Activated CD8-positive, alpha-beta memory T cell treated with anti-CD3 and anti-CD28 coated beads, Interleukin-2, amount 10 ng/mL, durations not matched to agents 7 days and 5 days (primary cell): ENCODE measurements at regions not wholly inside any gene's neighbourhood (a gene's known extent, or its start where the extent isn't known, plus 50 kb on each side); places are given as distances from the start of the nearest gene placed in this dataset.

Experiments used
- ATAC-seq: fragments of 150-1000 bp; cut with Tn5 transposase; one replicate; pipeline ENCODE4 v1.10.0; 2021; ENCODE audit warnings: moderate library complexity
- CTCF ChIA-PET: fragments of 350-600 bp; sonication (Branson Sonifier 250); formaldehyde crosslinking; loops from one replicate; lab custom pipeline; 2021; ENCODE audit warnings: antibody characterized with exemption; lab: Charles Lee
- DNase-seq: peaks from one replicate; pipeline ENCODE4 v3.0.0-alpha.2; 2020
- H3K27ac Mint-ChIP-seq: one replicate; pipeline ENCODE4 v1.8.0; 2021; ENCODE audit warnings: mild to moderate bottlenecking, mixed read lengths
- H3K27me3 Mint-ChIP-seq: one replicate; pipeline ENCODE4 v1.8.0; 2021; ENCODE audit warnings: mixed read lengths
- H3K36me3 Mint-ChIP-seq: one replicate; pipeline ENCODE4 v1.8.0; 2021; ENCODE audit warnings: mild to moderate bottlenecking, mixed read lengths
- H3K4me1 Mint-ChIP-seq: one replicate; pipeline ENCODE4 v1.8.0; 2021; ENCODE audit warnings: mixed read lengths
- H3K4me3 Mint-ChIP-seq: one replicate; pipeline ENCODE4 v1.8.0; 2021; ENCODE audit warnings: mild to moderate bottlenecking, moderate library complexity, mixed read lengths
- H3K9me3 Mint-ChIP-seq: one replicate; pipeline ENCODE4 v1.8.0; 2022; ENCODE audit warnings: low read depth, mixed read lengths

DNA sequence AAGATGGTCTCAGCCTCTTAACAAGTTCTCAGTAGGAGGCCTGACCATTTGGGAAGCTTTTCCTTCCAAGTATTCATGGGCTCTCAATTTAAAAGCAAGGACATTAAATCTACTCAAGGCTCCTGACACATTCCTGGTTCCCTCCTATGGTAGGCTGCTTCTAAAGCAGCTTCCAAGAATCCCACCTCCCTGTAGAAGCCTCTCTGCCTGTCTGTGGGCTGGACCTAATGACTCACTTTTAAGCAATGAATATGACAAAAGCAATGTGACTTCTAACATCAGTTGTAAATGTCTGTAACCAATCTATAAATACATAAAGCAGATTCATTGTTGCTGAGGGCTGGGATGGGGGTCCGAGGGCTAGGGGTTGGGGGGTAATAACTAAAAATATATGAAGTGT lies 99.5 kb upstream of the FAM9B start:
- Mint-ChIP-seq H3K9me3 (peaks cover 3% of the 10 kb centered on the region), H3K4me3 (no peak overlapping the region), H3K27ac (no peak overlapping the region), H3K36me3 (peaks cover 3% of the 10 kb centered on the region), H3K27me3 (no peaks in the 10 kb centered on the region), H3K4me1 (no peaks in the 10 kb centered on the region)
- ATAC-seq (no peak), DNase-seq (no peak)
- CTCF ChIA-PET, result no interaction called here

GRCh38 chrX:9134366-9134765 lies 100.4 kb upstream of the FAM9B start:
- Mint-ChIP-seq H3K27me3 (no peaks in the 10 kb centered on the region), H3K4me3 (no peak overlapping the region), H3K27ac (no peak overlapping the region), H3K4me1 (no peaks in the 10 kb centered on the region), H3K36me3 (peaks cover 3% of the 10 kb centered on the region), H3K9me3 (peaks cover 3% of the 10 kb centered on the region)
- ATAC-seq, result no peak
- CTCF ChIA-PET, result no interaction called here
- DNase-seq, result no peak

- ATAC-seq, result no peak
- H3K27ac Mint-ChIP-seq, result no peak overlapping the region
- no peak for DNase-seq
- CTCF ChIA-PET, result no interaction called here
- H3K4me1 Mint-ChIP-seq, result no peaks in the 10 kb centered on the region
- no peaks in the 10 kb centered on the region for H3K27me3 Mint-ChIP-seq
- H3K36me3 Mint-ChIP-seq, result peaks cover 3% of the 10 kb centered on the region
- H3K9me3 Mint-ChIP-seq, result peaks cover 3% of the 10 kb centered on the region
- H3K4me3 Mint-ChIP-seq, result no peak overlapping the region
Measured at GRCh38 chrX:9135901-9136510, 102.1 kb upstream of the FAM9B start.

GRCh38 chrX:9137152-9137551 lies 103.2 kb upstream of the FAM9B start:
- no peak for ATAC-seq
- Mint-ChIP-seq H3K27me3 (no peaks in the 10 kb centered on the region), H3K4me3 (no peak overlapping the region), H3K27ac (no peak overlapping the region), H3K36me3 (peaks cover 3% of the 10 kb centered on the region), H3K4me1 (no peaks in the 10 kb centered on the region), H3K9me3 (peaks cover 3% of the 10 kb centered on the region)
- no peak for DNase-seq
- CTCF ChIA-PET, result no interaction called here

GRCh38 chrX:9141496-9141895 lies 107.6 kb upstream of the FAM9B start:
- Mint-ChIP-seq H3K27ac (no peak overlapping the region), H3K4me3 (no peak overlapping the region), H3K36me3 (no peaks in the 10 kb centered on the region), H3K9me3 (no peaks in the 10 kb centered on the region), H3K27me3 (peaks cover 2% of the 10 kb centered on the region), H3K4me1 (no peaks in the 10 kb centered on the region)
- CTCF ChIA-PET, result no interaction called here
- DNase-seq (no peak), ATAC-seq (no peak)

DNA sequence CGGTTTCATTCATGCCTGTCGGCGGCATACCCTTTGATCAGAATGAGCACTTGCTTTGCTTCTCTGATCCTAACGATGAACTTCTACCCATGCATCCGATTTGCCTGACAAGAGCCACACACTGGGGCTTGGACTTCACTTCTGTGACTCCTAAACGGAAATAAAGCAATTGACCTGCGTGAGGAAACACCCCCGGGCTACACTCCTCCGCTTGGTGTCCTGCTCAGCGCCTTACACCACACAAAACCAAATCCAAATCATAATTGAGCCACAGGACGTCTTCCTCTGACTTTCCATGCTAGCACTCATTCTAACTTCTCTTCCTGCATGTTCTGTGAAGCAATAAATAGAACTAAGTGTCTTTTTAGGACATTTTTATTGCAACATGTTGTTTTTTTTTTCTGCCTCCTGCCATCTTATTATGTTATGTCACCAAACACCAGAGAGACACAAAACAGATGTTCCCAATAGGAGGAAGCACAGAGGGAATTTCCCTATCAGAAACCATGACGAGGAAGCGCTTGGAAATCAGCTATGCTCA lies 110.8 kb upstream of the FAM9B start:
- Mint-ChIP-seq H3K36me3 (no peaks in the 10 kb centered on the region), H3K4me3 (no peak overlapping the region), H3K27me3 (peaks cover 3% of the 10 kb centered on the region), H3K4me1 (no peaks in the 10 kb centered on the region), H3K27ac (no peak overlapping the region), H3K9me3 (no peaks in the 10 kb centered on the region)
- ATAC-seq, result no peak
- DNase-seq, result no peak
- CTCF ChIA-PET, result no interaction called here

DNA sequence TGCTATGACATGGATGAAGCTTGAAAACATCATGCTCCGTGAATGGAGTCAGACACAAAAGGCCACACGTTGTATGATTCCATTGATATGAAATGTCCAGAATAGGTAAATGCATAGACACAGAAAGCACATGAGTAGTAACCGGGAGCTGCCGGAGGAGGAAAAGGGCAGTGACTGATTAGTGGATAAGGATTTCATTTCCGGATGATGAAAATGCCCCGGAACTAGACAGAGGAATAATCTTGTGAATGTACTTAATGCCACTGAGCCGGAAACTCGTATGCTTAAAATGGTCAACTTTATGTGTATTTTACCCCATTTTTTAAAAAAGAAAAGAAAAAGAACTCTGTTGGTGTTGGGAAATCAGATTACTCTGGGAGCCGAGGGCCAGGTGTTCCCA lies 112.7 kb upstream of the FAM9B start:
- Mint-ChIP-seq H3K4me1 (no peaks in the 10 kb centered on the region), H3K9me3 (no peaks in the 10 kb centered on the region), H3K27ac (no peak overlapping the region), H3K4me3 (no peak overlapping the region), H3K27me3 (peaks cover 3% of the 10 kb centered on the region), H3K36me3 (peaks cover under 1% of the 10 kb centered on the region)
- CTCF ChIA-PET, result no interaction called here
- DNase-seq, result no peak
- ATAC-seq, result no peak

GRCh38 chrX:9147086-9147485 lies 113.2 kb upstream of the FAM9B start:
- no peak for ATAC-seq
- Mint-ChIP-seq H3K4me1 (no peaks in the 10 kb centered on the region), H3K27ac (no peak overlapping the region), H3K9me3 (no peaks in the 10 kb centered on the region), H3K36me3 (peaks cover 3% of the 10 kb centered on the region), H3K4me3 (no peak overlapping the region), H3K27me3 (peaks cover 3% of the 10 kb centered on the region)
- no peak for DNase-seq
- CTCF ChIA-PET, result no interaction called here

- DNase-seq, result no peak
- H3K27ac Mint-ChIP-seq, result no peak overlapping the region
- H3K4me3 Mint-ChIP-seq, result no peak overlapping the region
- no peaks in the 10 kb centered on the region for H3K4me1 Mint-ChIP-seq
- ATAC-seq, result no peak
- H3K9me3 Mint-ChIP-seq, result no peaks in the 10 kb centered on the region
- H3K27me3 Mint-ChIP-seq, result peaks cover 3% of the 10 kb centered on the region
- H3K36me3 Mint-ChIP-seq, result peaks cover 3% of the 10 kb centered on the region
- CTCF ChIA-PET, result interaction anchor here (0.6 kb wide), 1 partner anchor 194 kb away, joined by 4 read pairs; no protein-coding TSS in a partner anchor
Measured at GRCh38 chrX:9147726-9148125, 113.8 kb upstream of the FAM9B start.

DNA sequence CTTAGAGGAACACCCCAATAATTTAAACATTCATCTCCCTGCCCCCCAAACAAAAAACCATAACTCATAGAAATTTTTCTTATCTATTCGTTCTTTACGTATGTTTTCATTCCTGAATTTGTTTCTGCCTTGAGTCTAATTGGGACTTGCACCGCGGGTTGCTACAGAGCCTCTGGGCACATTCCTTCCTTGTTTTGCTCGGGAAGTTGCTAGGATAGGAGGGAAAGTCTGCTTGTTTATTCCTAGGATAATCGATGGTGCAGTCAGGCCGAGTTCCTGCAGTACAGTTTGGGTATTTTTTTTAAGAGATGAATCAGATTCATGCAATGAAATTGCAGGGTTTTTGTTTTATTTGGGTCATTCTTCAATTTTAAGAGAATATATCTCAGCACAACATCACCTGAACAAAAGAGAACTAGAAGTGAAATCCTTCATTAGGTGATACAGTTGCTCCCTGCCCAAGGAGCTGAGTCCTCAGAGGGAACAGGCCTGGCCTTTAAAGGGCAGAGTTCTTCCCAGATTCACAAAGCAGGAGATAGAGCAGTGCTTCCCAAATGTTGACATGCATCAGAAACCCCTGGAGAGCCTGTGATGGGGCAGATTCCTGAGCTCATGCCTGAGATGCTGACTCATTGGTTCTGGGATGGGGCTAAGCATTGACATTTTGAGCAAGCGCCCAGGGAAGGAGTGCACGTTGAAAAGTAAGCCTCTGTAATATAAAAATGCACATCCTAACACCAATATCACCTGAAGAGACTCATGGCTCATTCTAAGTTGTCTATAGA lies 114.9 kb upstream of the FAM9B start:
- CTCF ChIA-PET, result no interaction called here
- Mint-ChIP-seq H3K4me1 (peaks cover 8% of the 10 kb centered on the region), H3K36me3 (peaks cover 3% of the 10 kb centered on the region), H3K4me3 (no peak overlapping the region), H3K9me3 (no peaks in the 10 kb centered on the region), H3K27ac (no peak overlapping the region), H3K27me3 (peaks cover 3% of the 10 kb centered on the region)
- DNase-seq, result no peak
- no peak for ATAC-seq

GRCh38 chrX:9149501-9150245 lies 115.7 kb upstream of the FAM9B start:
- Mint-ChIP-seq H3K4me3 (no peak overlapping the region), H3K36me3 (peaks cover 3% of the 10 kb centered on the region), H3K9me3 (no peaks in the 10 kb centered on the region), H3K27ac (no peak overlapping the region), H3K27me3 (peaks cover 3% of the 10 kb centered on the region), H3K4me1 (peaks cover 8% of the 10 kb centered on the region)
- DNase-seq (no peak), ATAC-seq (no peak)
- CTCF ChIA-PET, result no interaction called here

DNA sequence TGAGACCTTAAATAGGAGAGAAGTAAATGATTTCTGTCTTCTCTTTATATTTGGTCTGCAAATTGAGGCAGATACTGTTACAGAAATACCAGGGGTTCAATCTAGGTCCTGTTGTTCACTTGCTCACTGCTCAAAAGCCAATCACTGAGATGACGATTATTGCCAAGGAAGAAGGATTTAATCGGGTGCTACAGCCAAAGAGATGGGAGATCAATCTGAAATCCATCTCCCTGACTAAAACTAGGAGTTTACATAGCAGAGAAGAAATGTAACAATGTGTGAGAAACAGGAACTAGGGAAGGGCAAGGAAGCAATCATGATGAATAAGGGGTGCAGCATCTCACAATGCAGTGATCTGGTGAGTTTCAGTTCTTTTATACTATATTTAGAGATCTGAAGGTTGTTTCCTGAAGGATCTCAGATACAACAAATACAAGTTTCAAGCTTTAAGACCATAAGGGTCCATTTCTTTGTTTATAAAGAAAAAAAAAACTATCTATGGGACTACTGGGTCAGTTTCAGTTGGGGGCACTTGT lies 117.9 kb upstream of the FAM9B start:
- Mint-ChIP-seq H3K9me3 (peaks cover 2% of the 10 kb centered on the region), H3K36me3 (peaks cover 5% of the 10 kb centered on the region), H3K27ac (no peak overlapping the region), H3K27me3 (no peaks in the 10 kb centered on the region), H3K4me1 (peaks cover 8% of the 10 kb centered on the region), H3K4me3 (no peak overlapping the region)
- ATAC-seq, result no peak
- CTCF ChIA-PET, result no interaction called here
- DNase-seq, result no peak

DNA sequence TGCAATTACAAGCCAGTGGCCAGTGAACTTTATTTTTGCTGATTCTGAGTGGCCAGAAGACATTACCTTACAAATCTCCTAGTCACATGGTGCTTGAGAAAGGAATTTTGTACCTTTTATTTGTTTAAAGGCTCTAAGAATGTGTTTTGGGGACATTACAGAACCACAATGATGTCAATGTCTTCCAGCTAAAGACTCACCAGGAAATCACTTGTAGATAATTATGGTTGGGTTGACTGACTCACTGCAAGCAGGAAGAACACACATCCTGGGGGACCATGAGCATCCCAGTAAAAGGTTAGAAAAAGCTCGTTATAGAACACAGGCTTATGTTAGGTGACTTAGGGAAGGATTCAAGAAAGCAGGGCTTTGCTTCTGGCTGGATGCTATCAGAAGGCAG lies 119.4 kb upstream of the FAM9B start:
- no peak overlapping the region for H3K27ac Mint-ChIP-seq
- peaks cover 8% of the 10 kb centered on the region for H3K4me1 Mint-ChIP-seq
- H3K9me3 Mint-ChIP-seq, result peaks cover 2% of the 10 kb centered on the region
- ATAC-seq (no peak), DNase-seq (no peak)
- peaks cover 5% of the 10 kb centered on the region for H3K36me3 Mint-ChIP-seq
- H3K4me3 Mint-ChIP-seq, result no peak overlapping the region
- CTCF ChIA-PET, result no interaction called here
- H3K27me3 Mint-ChIP-seq, result no peaks in the 10 kb centered on the region
